HFF-Myc (cell line): ENCODE measurements at regions not wholly inside any gene's neighbourhood (a gene's known extent, or its start where the extent isn't known, plus 50 kb on each side); places are given as distances from the start of the nearest gene placed in this dataset.

Experiments
- DNase-seq: peaks from one replicate; pipeline ENCODE4 v3.0.0-alpha.2; 2011; ENCODE audit warnings: low read depth; ENCODE audit errors: extremely low read depth
- H3K4me3 ChIP-seq: replicated peaks from 2 replicates; pipeline ENCODE4 v1.5.1; 2011; ENCODE audit warnings: low read depth, mild to moderate bottlenecking, control low read depth, low read length
- TF ChIP-seq, protein P1 (sequence below): IDR thresholded peaks from 2 replicates; pipeline ENCODE4 v1.5.1; 2012; ENCODE audit warnings: mild to moderate bottlenecking, low read depth, low read length, control low read depth; ENCODE audit errors: missing control alignments

DNA sequence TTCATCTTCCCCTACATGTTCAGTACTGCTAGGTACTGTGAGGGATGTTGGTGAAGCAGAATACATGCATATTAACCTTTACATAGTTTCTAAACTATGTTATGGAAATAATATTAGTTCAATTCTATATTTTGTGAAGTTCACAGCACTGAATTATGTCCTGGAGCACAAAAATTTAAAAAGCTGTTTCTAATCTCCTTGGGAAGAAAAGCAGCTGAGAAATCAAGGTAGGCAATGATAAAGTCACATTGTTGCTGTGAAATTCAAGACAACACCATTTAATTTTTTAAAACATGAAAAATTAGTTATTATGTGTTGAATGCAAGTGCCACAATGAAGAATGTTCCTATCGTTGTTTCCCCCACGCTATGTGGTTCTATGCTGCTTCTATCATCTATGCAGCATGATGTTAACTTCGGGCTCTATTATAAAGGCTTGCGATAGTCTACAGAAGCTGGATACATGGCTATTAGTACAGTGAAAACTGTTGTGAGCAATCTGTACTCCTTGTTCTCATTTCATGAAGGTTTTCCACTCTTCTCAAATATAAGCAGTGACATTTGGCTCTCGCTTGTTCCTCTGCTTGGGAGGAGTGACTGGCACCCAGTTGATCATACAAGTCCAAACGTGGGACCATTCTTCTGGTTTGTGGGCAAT is 164.3 kb downstream of the AASDHPPT start:
- TF ChIP-seq, protein P1, sequence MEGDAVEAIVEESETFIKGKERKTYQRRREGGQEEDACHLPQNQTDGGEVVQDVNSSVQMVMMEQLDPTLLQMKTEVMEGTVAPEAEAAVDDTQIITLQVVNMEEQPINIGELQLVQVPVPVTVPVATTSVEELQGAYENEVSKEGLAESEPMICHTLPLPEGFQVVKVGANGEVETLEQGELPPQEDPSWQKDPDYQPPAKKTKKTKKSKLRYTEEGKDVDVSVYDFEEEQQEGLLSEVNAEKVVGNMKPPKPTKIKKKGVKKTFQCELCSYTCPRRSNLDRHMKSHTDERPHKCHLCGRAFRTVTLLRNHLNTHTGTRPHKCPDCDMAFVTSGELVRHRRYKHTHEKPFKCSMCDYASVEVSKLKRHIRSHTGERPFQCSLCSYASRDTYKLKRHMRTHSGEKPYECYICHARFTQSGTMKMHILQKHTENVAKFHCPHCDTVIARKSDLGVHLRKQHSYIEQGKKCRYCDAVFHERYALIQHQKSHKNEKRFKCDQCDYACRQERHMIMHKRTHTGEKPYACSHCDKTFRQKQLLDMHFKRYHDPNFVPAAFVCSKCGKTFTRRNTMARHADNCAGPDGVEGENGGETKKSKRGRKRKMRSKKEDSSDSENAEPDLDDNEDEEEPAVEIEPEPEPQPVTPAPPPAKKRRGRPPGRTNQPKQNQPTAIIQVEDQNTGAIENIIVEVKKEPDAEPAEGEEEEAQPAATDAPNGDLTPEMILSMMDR: no peak
- no peak overlapping the region for H3K4me3 ChIP-seq
- DNase-seq: no peak

DNA sequence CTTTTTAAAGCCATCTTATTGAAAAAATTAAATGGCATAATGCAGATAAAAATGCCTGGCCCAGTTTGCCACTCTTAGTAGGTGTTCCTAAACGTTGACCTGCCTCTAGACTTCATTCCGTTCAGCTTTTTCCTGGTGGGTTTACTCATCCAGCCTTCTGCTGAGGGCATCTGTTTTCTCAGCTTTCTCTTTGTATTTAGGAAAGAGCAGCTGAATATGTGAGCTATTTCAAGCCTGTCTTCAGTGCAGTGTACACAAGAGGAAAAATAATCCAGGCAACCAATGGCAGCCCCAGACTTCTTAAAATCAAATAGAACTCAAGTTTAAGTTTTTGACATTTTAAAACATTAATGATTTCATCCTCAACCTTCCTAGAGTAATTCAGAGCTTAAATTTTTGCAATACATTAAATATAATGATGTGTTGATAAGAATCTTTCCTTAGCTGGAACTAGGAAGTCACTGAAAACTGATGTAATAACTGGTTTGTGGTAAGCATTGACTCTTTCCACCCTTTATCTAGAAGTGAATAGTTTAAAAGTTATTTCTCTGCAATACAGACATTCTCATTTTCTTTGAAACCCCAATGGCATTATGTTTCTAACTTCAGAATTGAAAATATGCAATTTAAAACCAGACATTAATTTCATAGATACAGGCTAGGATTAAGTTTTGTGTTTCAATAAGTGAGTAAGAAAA is 165.4 kb downstream of the AASDHPPT start:
- TF ChIP-seq, protein P1: no peak
- DNase-seq: no peak
- H3K4me3 ChIP-seq: no peak overlapping the region

DNA sequence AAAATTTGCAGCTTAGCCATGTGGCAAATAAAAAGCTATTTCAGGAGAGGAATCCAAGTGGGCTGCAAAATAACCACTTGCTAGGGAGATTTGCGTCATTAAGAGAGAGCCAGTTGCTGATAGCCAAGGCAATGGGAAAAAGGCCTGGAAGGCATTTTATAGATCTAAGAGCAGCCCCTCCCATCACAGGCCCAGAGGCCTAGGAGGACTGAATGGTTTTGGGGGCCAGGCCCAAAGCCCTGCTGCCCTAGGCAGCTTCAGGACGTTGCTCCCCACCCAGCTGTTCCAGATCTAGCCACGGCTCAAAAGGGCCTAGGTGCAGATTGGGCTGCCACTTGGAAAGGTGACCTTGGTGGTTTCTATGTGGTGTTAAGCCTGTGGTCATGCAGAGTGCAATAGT is 169.0 kb downstream of the AASDHPPT start:
- DNase-seq: no peak
- H3K4me3 ChIP-seq: no peak overlapping the region
- TF ChIP-seq, protein P1: no peak

DNA sequence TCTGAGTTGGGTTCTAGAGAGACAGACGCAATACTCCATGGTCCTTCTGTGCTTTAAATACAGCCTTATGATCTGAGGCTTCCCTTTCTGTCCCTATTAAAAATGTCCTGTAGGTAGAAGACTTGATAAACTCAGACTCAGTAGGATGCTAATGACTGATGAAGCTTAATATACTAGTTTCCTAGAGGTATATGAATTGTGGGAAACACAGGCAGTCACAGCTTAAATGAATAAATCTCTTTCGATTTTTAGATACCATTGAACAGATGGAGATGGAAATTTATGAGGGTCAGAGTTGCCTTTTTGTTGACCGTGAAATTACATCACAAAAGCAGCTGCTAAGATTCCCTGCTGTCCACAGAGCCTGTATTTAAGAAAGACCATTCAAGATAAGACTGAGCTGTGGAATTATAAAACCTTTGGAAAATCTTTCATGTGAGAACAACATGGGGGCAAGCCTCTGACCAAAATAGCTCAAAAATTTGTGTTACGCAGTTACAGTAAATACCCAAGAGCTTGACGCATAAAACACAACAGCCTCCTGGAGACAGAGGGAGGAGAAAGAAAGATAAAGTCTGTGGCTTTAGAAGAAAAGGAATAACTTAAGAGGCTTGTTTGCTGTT is 172.3 kb downstream of the AASDHPPT start:
- DNase-seq: no peak
- TF ChIP-seq, protein P1: no peak
- no peak overlapping the region for H3K4me3 ChIP-seq

DNA sequence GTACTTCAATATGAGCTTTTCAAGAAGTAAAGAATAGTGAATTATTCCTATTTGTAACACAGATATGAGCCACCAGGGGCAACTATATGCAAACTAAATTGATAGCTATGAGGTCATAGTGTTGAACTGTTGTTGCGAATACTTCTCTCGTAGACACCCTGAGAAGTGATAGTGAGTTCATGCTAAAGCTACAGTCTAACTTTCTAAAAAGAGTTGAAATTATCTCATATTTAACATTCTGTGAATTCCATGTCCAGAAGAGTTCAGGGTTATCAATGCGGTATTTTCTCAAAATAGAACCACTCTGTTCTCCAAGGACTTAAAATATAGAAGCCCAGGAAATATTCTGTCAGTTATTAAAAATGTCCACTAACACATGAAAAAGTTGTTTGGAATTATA is 185.4 kb downstream of the AASDHPPT start:
- TF ChIP-seq, protein P1: no peak
- no peak overlapping the region for H3K4me3 ChIP-seq
- no peak for DNase-seq

DNA sequence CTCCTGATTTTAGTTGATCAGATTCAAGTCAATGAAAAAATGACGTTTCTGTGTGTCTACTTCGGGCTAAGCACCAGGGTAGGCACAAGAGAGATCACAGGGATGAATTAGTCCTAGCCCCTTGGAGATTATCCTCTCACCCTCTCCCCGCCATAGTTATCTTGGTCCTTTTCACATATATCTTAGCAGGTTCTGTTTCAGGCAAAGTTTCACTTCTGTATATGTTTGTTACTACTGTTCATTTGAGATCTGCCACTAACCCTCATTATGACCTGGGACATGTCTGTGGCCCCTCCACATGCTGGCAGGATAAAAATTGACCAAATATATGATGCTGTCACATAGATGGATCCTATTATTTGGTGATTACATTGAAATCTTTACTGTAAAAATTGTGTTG is 186.1 kb downstream of the AASDHPPT start:
- H3K4me3 ChIP-seq: no peak overlapping the region
- DNase-seq: no peak
- TF ChIP-seq, protein P1: no peak
